A673 (cell line): ENCODE measurements at regions not wholly inside any gene's neighbourhood (a gene's known extent, or its start where the extent isn't known, plus 50 kb on each side); places are given as distances from the start of the nearest gene placed in this dataset.

ENCODE experiments used
- BruUV-seq: library from RNA; stranded (reverse); fragments of 400-500 nt; replicated peaks from 2 replicates; lab custom pipeline; 2021; lab: Mats Ljungman, UMichigan
- CTCF ChIA-PET: fragments of 300-600 bp; sonication (Branson Sonifier 250); formaldehyde crosslinking; loops from one replicate; lab custom pipeline; 2022; ENCODE audit warnings: antibody characterized with exemption; lab: Charles Lee
- POLR2A ChIA-PET: fragments of 300-600 bp; sonication (Branson Sonifier 250); formaldehyde crosslinking; loops from one replicate; lab custom pipeline; 2022; ENCODE audit warnings: antibody characterized with exemption; ENCODE audit not compliant: low non-redundant PET; lab: Charles Lee
- DNase-seq: peaks from one replicate; pipeline ENCODE4 v3.0.0-alpha.2; 2015; ENCODE audit warnings: low spot score
- H3K27ac ChIP-seq: fragments of 200-600 bp; sonication (generic); 2 replicates; pipeline ENCODE4 v1.5.1; 2016; ENCODE audit warnings: mixed run types, low read depth, mild to moderate bottlenecking, mixed read lengths, antibody characterized with exemption, low read length; ENCODE audit not compliant: poor library complexity, severe bottlenecking
- H3K27me3 ChIP-seq: fragments of 200-600 bp; sonication (generic); replicated peaks from 2 replicates; pipeline ENCODE4 v1.6.1; 2017; ENCODE audit warnings: mixed run types, low read depth, mild to moderate bottlenecking, mixed read lengths, antibody characterized with exemption, low read length; ENCODE audit not compliant: insufficient read depth, poor library complexity
- H3K36me3 ChIP-seq: fragments of 200-600 bp; sonication (generic); 2 replicates; pipeline ENCODE4 v1.6.1; 2016; ENCODE audit warnings: mixed run types, mild to moderate bottlenecking, mixed read lengths, antibody characterized with exemption, low read length; ENCODE audit not compliant: insufficient read depth, poor library complexity, severe bottlenecking
- H3K4me1 ChIP-seq: fragments of 200-600 bp; sonication (generic); 2 replicates; pipeline ENCODE4 v1.6.1; 2017; ENCODE audit warnings: mixed run types, mild to moderate bottlenecking, mixed read lengths, antibody characterized with exemption, low read length; ENCODE audit not compliant: insufficient read depth, poor library complexity, severe bottlenecking
- H3K4me3 ChIP-seq: fragments of 200-600 bp; sonication (generic); 2 replicates; pipeline ENCODE4 v1.5.1; 2016; ENCODE audit warnings: low read depth, mixed run types, mild to moderate bottlenecking, mixed read lengths, low read length; ENCODE audit not compliant: poor library complexity, severe bottlenecking
- H3K9me3 ChIP-seq: fragments of 200-600 bp; sonication (generic); 2 replicates; pipeline ENCODE4 v1.6.1; 2016; ENCODE audit warnings: mixed run types, low read depth, mild to moderate bottlenecking, mixed read lengths, antibody characterized with exemption, low read length; ENCODE audit not compliant: poor library complexity, severe bottlenecking
- CTCF ChIP-seq: fragments of 300-800, 200-600 bp; sonication (generic); conservative IDR thresholded peaks from 2 replicates; pipeline ENCODE4 v1.5.1; 2017; ENCODE audit warnings: low read depth, mild to moderate bottlenecking, antibody characterized with exemption, low read length, moderate library complexity, mixed read lengths
- EZH2 ChIP-seq: fragments of 200-600 bp; sonication (generic); IDR thresholded peaks from 2 replicates; pipeline ENCODE4 v1.6.1; 2017; ENCODE audit warnings: borderline replicate concordance, low read depth, mild to moderate bottlenecking, mixed read lengths, antibody characterized with exemption, low read length; ENCODE audit not compliant: poor library complexity, severe bottlenecking
- intact Hi-C: fragments of 100-400 bp; cut with micrococcal nuclease; formaldehyde crosslinking; loops from one replicate; pipeline ENCODE4 v1.10.0; 2022; ENCODE audit not compliant: unreplicated experiment

GRCh38 chr1:212155219-212155618 is 119.7 kb downstream of the DTL start:
- CTCF ChIA-PET, result no interaction called here
- TF ChIP-seq CTCF, result no peak
- no peak for TF ChIP-seq EZH2
- no TSS peak for BruUV-seq
- DNase-seq, result no peak
- Histone ChIP-seq H3K27ac (no peak overlapping the region), H3K36me3 (no peaks in the 10 kb centered on the region), H3K9me3 (no peaks in the 10 kb centered on the region), H3K4me1 (no peaks in the 10 kb centered on the region), H3K27me3 (no peaks in the 10 kb centered on the region), H3K4me3 (no peak overlapping the region)
- POLR2A ChIA-PET, result no interaction called here
- intact Hi-C loops, result no loop called here

- H3K36me3 ChIP-seq, result no peaks in the 10 kb centered on the region
- no peaks in the 10 kb centered on the region for H3K9me3 ChIP-seq
- intact Hi-C loops, result no loop called here
- H3K4me3 ChIP-seq, result no peak overlapping the region
- POLR2A ChIA-PET, result no interaction called here
- CTCF ChIA-PET, result no interaction called here
- DNase-seq, result no peak
- BruUV-seq, result no TSS peak
- TF ChIP-seq EZH2 (no peak), CTCF (no peak)
- H3K27ac ChIP-seq, result no peak overlapping the region
- no peaks in the 10 kb centered on the region for H3K27me3 ChIP-seq
- H3K4me1 ChIP-seq, result no peaks in the 10 kb centered on the region
Observed at GRCh38 chr1:212157252-212157651, 121.7 kb downstream of the DTL start.

GRCh38 chr1:212158912-212159796 is 123.6 kb downstream of the DTL start:
- H3K27me3 ChIP-seq, result no peaks in the 10 kb centered on the region
- no peak overlapping the region for H3K4me3 ChIP-seq
- H3K36me3 ChIP-seq, result no peaks in the 10 kb centered on the region
- ChIA-PET CTCF (interaction anchor here (0.6 kb wide), 1 partner anchor 367 kb away, joined by 4 read pairs; no protein-coding TSS in a partner anchor), POLR2A (no interaction called here)
- no peak for DNase-seq
- H3K27ac ChIP-seq, result no peak overlapping the region
- TF ChIP-seq CTCF (no peak), EZH2 (no peak)
- intact Hi-C loops, result no loop called here
- no TSS peak for BruUV-seq
- no peaks in the 10 kb centered on the region for H3K4me1 ChIP-seq
- no peaks in the 10 kb centered on the region for H3K9me3 ChIP-seq
